ENCODE measurements at regions not wholly inside any gene's neighbourhood (a gene's known extent, or its start where the extent isn't known, plus 50 kb on each side); places are given as distances from the start of the nearest gene placed in this dataset.

GRCh38 chr5:30040488-30041118 is 1152.9 kb upstream of the CDH6 start:
- DNase-seq = peak; percentile 23

- DNase-seq = no peak
Measured at GRCh38 chr5:30039379-30039778, 1154.1 kb upstream of the CDH6 start.

GRCh38 chr5:30034870-30035269 is 1158.6 kb upstream of the CDH6 start:
- DNase-seq = no peak

GRCh38 chr5:30030101-30030500 is 1163.4 kb upstream of the CDH6 start:
- no peak for DNase-seq

- no peak for DNase-seq
Measured at GRCh38 chr5:30001826-30002225, 1191.7 kb upstream of the CDH6 start.

- DNase-seq = no peak
Measured at GRCh38 chr5:30000231-30000630, 1193.3 kb upstream of the CDH6 start.

- DNase-seq = no peak
Measured at GRCh38 chr5:29995154-29995553, 1198.3 kb upstream of the CDH6 start.

GRCh38 chr5:29994519-29994918 is 1199.0 kb upstream of the CDH6 start:
- DNase-seq = no peak

- no peak for DNase-seq
Measured at GRCh38 chr5:29993286-29993685, 1200.2 kb upstream of the CDH6 start.

- no peak for DNase-seq
Measured at GRCh38 chr5:29992248-29992647, 1201.2 kb upstream of the CDH6 start.

GRCh38 chr5:29990681-29991080 is 1202.8 kb upstream of the CDH6 start:
- DNase-seq = no peak

GRCh38 chr5:29984156-29984540 is 1209.3 kb upstream of the CDH6 start:
- no peak for DNase-seq

- no peak for DNase-seq
Measured at GRCh38 chr5:29983528-29984155, 1209.8 kb upstream of the CDH6 start.

GRCh38 chr5:29982457-29982856 is 1211.0 kb upstream of the CDH6 start:
- DNase-seq = no peak

- DNase-seq = no peak
Measured at GRCh38 chr5:29972597-29972996, 1220.9 kb upstream of the CDH6 start.

GRCh38 chr5:29963956-29964355 is 1229.5 kb upstream of the CDH6 start:
- DNase-seq = no peak

- no peak for DNase-seq
Measured at GRCh38 chr5:29960323-29960722, 1233.2 kb upstream of the CDH6 start.

GRCh38 chr5:29950416-29951145 is 1242.9 kb upstream of the CDH6 start:
- no peak for DNase-seq

GRCh38 chr5:29949301-29949872 is 1244.1 kb upstream of the CDH6 start:
- DNase-seq = no peak

GRCh38 chr5:29944327-29944726 is 1249.2 kb upstream of the CDH6 start:
- DNase-seq = no peak

- DNase-seq = no peak
Measured at GRCh38 chr5:29942089-29942488, 1251.4 kb upstream of the CDH6 start.

GRCh38 chr5:29939988-29940387 is 1253.5 kb upstream of the CDH6 start:
- DNase-seq = no peak

- no peak for DNase-seq
Measured at GRCh38 chr5:29935371-29935770, 1258.1 kb upstream of the CDH6 start.

GRCh38 chr5:29930316-29930715 is 1263.2 kb upstream of the CDH6 start:
- no peak for DNase-seq
